ENCODE measurements at regions not wholly inside any gene's neighbourhood (a gene's known extent, or its start where the extent isn't known, plus 50 kb on each side); places are given as distances from the start of the nearest gene placed in this dataset.

GRCh38 chr2:219951099-219951498 is 323.7 kb downstream of the SLC4A3 start:
- DNase-seq (ENCODE audit: low read depth, low spot score): no peak

GRCh38 chr2:219954331-219954730 is 326.9 kb downstream of the SLC4A3 start:
- DNase-seq (ENCODE audit: low read depth, low spot score): no peak

GRCh38 chr2:219957820-219958219 is 330.4 kb downstream of the SLC4A3 start:
- no peak for DNase-seq (ENCODE audit: low read depth, low spot score)

- DNase-seq (ENCODE audit: low read depth, low spot score): no peak
These were observed 331.5 kb downstream of the SLC4A3 start for GRCh38 chr2:219958941-219959340.

GRCh38 chr2:219959471-219959870 is 332.0 kb downstream of the SLC4A3 start:
- DNase-seq (ENCODE audit: low read depth, low spot score): no peak

GRCh38 chr2:219961947-219962498 is 334.6 kb downstream of the SLC4A3 start:
- DNase-seq (ENCODE audit: low read depth, low spot score): no peak

GRCh38 chr2:219962801-219963200 is 335.4 kb downstream of the SLC4A3 start:
- no peak for DNase-seq (ENCODE audit: low read depth, low spot score)

GRCh38 chr2:219965287-219966194 is 338.1 kb downstream of the SLC4A3 start:
- no peak for DNase-seq (ENCODE audit: low read depth, low spot score)

GRCh38 chr2:219967247-219968245 is 340.1 kb downstream of the SLC4A3 start:
- no peak for DNase-seq (ENCODE audit: low read depth, low spot score)

- DNase-seq (ENCODE audit: low read depth, low spot score): no peak
These were observed 341.4 kb downstream of the SLC4A3 start for GRCh38 chr2:219968685-219969345.

- DNase-seq (ENCODE audit: low read depth, low spot score): no peak
These were observed 342.1 kb downstream of the SLC4A3 start for GRCh38 chr2:219969508-219969907.

GRCh38 chr2:219973136-219973535 is 345.7 kb downstream of the SLC4A3 start:
- DNase-seq (ENCODE audit: low read depth, low spot score): no peak

GRCh38 chr2:219976871-219977270 is 349.4 kb downstream of the SLC4A3 start:
- DNase-seq (ENCODE audit: low read depth, low spot score): no peak

GRCh38 chr2:219980638-219981037 is 353.2 kb downstream of the SLC4A3 start:
- DNase-seq (ENCODE audit: low read depth, low spot score): no peak

GRCh38 chr2:219983836-219984235 is 356.4 kb downstream of the SLC4A3 start:
- DNase-seq (ENCODE audit: low read depth, low spot score): no peak

GRCh38 chr2:219985017-219985416 is 357.6 kb downstream of the SLC4A3 start:
- DNase-seq (ENCODE audit: low read depth, low spot score): no peak

- peak; percentile 8 for DNase-seq (ENCODE audit: low read depth, low spot score)
These were observed 360.4 kb downstream of the SLC4A3 start for GRCh38 chr2:219987830-219988229.

- DNase-seq (ENCODE audit: low read depth, low spot score): no peak
These were observed 362.3 kb downstream of the SLC4A3 start for GRCh38 chr2:219989744-219990143.

- DNase-seq (ENCODE audit: low read depth, low spot score): no peak
These were observed 363.7 kb downstream of the SLC4A3 start for GRCh38 chr2:219991116-219991515.

GRCh38 chr2:219995399-219995798 is 368.0 kb downstream of the SLC4A3 start:
- DNase-seq (ENCODE audit: low read depth, low spot score): no peak

GRCh38 chr2:219995991-219996765 is 368.7 kb downstream of the SLC4A3 start:
- no peak for DNase-seq (ENCODE audit: low read depth, low spot score)

All from brain pericyte (primary cell).